K562 (cell line): ENCODE measurements at regions not wholly inside any gene's neighbourhood (a gene's known extent, or its start where the extent isn't known, plus 50 kb on each side); places are given as distances from the start of the nearest gene placed in this dataset.

Experiments
- ATAC-seq: fragments of 200-7000 bp; cut with Tn5 transposase; 3 replicates; pipeline ENCODE4 v1.9.1; 2020; ENCODE audit warnings: moderate library complexity
- BruUV-seq: library from RNA; stranded (reverse); fragments of 400-500 nt; replicated peaks from 2 replicates; lab custom pipeline; 2021; lab: Mats Ljungman, UMichigan
- CTCF ChIA-PET: fragments of 300-600 bp; formaldehyde crosslinking; extraction: SDS; loops from one replicate; lab custom pipeline; 2021; ENCODE audit warnings: low intra/inter-chr PET ratio; lab: Yijun Ruan, JAX
- POLR2A ChIA-PET: fragments of 300-600, 350-650 bp; sonication (Branson Sonifier 250); formaldehyde crosslinking; extraction: SDS; loops from one replicate; lab custom pipeline; 2021; ENCODE audit warnings: antibody characterized with exemption, inconsistent platforms; lab: Yijun Ruan, JAX
- DNase-seq, 4 experiments: peaks; one replicate each; pipeline versions ENCODE4 v3.0.0 to v3.0.0-alpha.2; 2011 to 2018; ENCODE audit warnings: low spot score in 3 of 4, mixed read lengths in 3 of 4; ENCODE audit errors: extremely low read depth in 1 of 4
- FAIRE-seq: peaks from 2 replicates; lab custom pipeline; 2011; peaks lifted over from hg19 to GRCh38; lab: Jason Lieb, UNC
- H2AFZ ChIP-seq: 2 replicates; pipeline ENCODE4 v1.6.0; 2011; ENCODE audit warnings: low read depth, low read length, control low read depth, inconsistent platforms
- H3K27ac ChIP-seq: fragments of 200-600 bp; 3 replicates; pipeline ENCODE4 v1.8.0; 2011; ENCODE audit warnings: low read depth, mild to moderate bottlenecking, control low read depth, inconsistent platforms, low read length, moderate library complexity, mixed read lengths; ENCODE audit errors: extremely low read depth
- H3K27me3 ChIP-seq, 2 experiments: fragments of 300-600 bp in 1 of 2; 2 replicates in 1 of 2; 3 replicates in 1 of 2; pipeline versions ENCODE4 v1.6.0 to v1.8.0; 2011; ENCODE audit warnings: inconsistent platforms in 2 of 2, low read length in 2 of 2, mild to moderate bottlenecking in 1 of 2, mixed read lengths in 1 of 2, moderate library complexity in 1 of 2; ENCODE audit not compliant: control insufficient read depth in 2 of 2, insufficient read depth in 2 of 2
- H3K36me3 ChIP-seq: fragments of 300-600 bp; 3 replicates; pipeline ENCODE4 v1.8.0; 2011; ENCODE audit warnings: mild to moderate bottlenecking, low read length, inconsistent platforms; ENCODE audit not compliant: control insufficient read depth, insufficient read depth
- H3K4me1 ChIP-seq, 2 experiments: fragments of 200-600 bp in 1 of 2; replicated peaks in 1 of 2; 2 replicates in 1 of 2; 3 replicates in 1 of 2; pipeline versions ENCODE4 v1.5.1 to v1.8.0; 2011; ENCODE audit warnings: inconsistent platforms in 2 of 2, low read length in 2 of 2, mild to moderate bottlenecking in 1 of 2, mixed read lengths in 1 of 2, moderate library complexity in 1 of 2; ENCODE audit not compliant: control insufficient read depth in 2 of 2, insufficient read depth in 2 of 2
- H3K4me2 ChIP-seq: 2 replicates; pipeline ENCODE4 v1.6.1; 2011; ENCODE audit warnings: low read length, control low read depth, inconsistent platforms, mixed read lengths; ENCODE audit not compliant: insufficient read depth
- H3K4me3 ChIP-seq: fragments of 200-600 bp; sonication (generic), shearing (Covaris generic); 2 replicates; pipeline ENCODE4 v1.5.1; 2016; ENCODE audit warnings: control low read depth, inconsistent platforms
- H3K79me2 ChIP-seq: fragments of 200-600 bp; 3 replicates; pipeline ENCODE4 v1.8.0; 2011; ENCODE audit warnings: low read length, inconsistent platforms; ENCODE audit not compliant: control insufficient read depth, insufficient read depth
- H3K9ac ChIP-seq, 2 experiments: 2 replicates each; pipeline versions ENCODE4 v1.6.0 to v1.6.1; 2011; ENCODE audit warnings: low read depth in 2 of 2, low read length in 2 of 2, control low read depth in 1 of 2, inconsistent platforms in 1 of 2, mild to moderate bottlenecking in 1 of 2, mixed read lengths in 1 of 2; ENCODE audit not compliant: insufficient read depth in 1 of 2
- H3K9me1 ChIP-seq: one replicate; pipeline ENCODE4 v1.6.0; 2011; ENCODE audit warnings: inconsistent platforms, mild to moderate bottlenecking, low read length, moderate library complexity; ENCODE audit not compliant: control insufficient read depth, insufficient read depth
- H3K9me3 ChIP-seq: replicated peaks from 2 replicates; pipeline ENCODE4 v1.5.1; 2011; ENCODE audit warnings: low read depth, low read length, inconsistent platforms; ENCODE audit not compliant: control insufficient read depth, insufficient read depth
- H4K20me1 ChIP-seq: replicated peaks from 2 replicates; pipeline ENCODE4 v1.6.1; 2011; ENCODE audit warnings: low read length, inconsistent platforms, mixed read lengths; ENCODE audit not compliant: control insufficient read depth, insufficient read depth
- ARID3A ChIP-seq: IDR thresholded peaks from 2 replicates; pipeline ENCODE4 v1.6.1; 2012; ENCODE audit warnings: low read depth, low read length, improper control_type of control experiment, borderline replicate concordance
- CBFA2T2 ChIP-seq: fragments of 450-650 bp; conservative IDR thresholded peaks from 2 replicates; pipeline ENCODE4 v1.6.1; 2017; ENCODE audit warnings: mild to moderate bottlenecking
- GABPB1 ChIP-seq: sonication (generic); formaldehyde crosslinking; IDR thresholded peaks from 2 replicates; pipeline ENCODE4 v1.8.0; 2022; ENCODE audit warnings: mild to moderate bottlenecking, missing genetic modification reagents
- GMEB1 ChIP-seq: fragments of 250-450 bp; sonication (Bioruptor Pico); IDR thresholded peaks from 2 replicates; pipeline ENCODE4 v1.4.0; 2020; ENCODE audit warnings: mild to moderate bottlenecking
- HOXB6 ChIP-seq: fragments of 250-450 bp; sonication (Bioruptor Pico); IDR thresholded peaks from 2 replicates; pipeline ENCODE4 v1.5.1; 2022; ENCODE audit warnings: mild to moderate bottlenecking, borderline replicate concordance
- KAT8 ChIP-seq: fragments of 450-650 bp; IDR thresholded peaks from 2 replicates; pipeline ENCODE4 v1.6.1; 2016; ENCODE audit warnings: low read depth, mild to moderate bottlenecking
- MCM2 ChIP-seq: fragments of 450-650 bp; IDR thresholded peaks from 2 replicates; pipeline ENCODE4 v1.6.1; 2017; ENCODE audit warnings: low read depth, mild to moderate bottlenecking
- MITF ChIP-seq: IDR thresholded peaks from 2 replicates; pipeline ENCODE4 v1.6.1; 2014; ENCODE audit warnings: antibody characterized with exemption
- MTA3 ChIP-seq: fragments of 450-650 bp; formaldehyde crosslinking; IDR thresholded peaks from 2 replicates; pipeline ENCODE4 v1.6.1; 2017; ENCODE audit warnings: mild to moderate bottlenecking, borderline replicate concordance
- MXI1 ChIP-seq: IDR thresholded peaks from 2 replicates; pipeline ENCODE4 v1.6.1; 2011; ENCODE audit warnings: low read depth, mild to moderate bottlenecking, improper control_type of control experiment, low read length
- NBN ChIP-seq: fragments of 450-650 bp; IDR thresholded peaks from 2 replicates; pipeline ENCODE4 v1.6.1; 2016; ENCODE audit warnings: low read depth, mild to moderate bottlenecking
- NR1H2 ChIP-seq: sonication (generic); formaldehyde crosslinking; IDR thresholded peaks from 2 replicates; pipeline ENCODE4 v1.4.0; 2020; ENCODE audit warnings: mild to moderate bottlenecking, missing genetic modification reagents
- TFE3 ChIP-seq: fragments of 450-650 bp; formaldehyde crosslinking; IDR thresholded peaks from 2 replicates; pipeline ENCODE4 v1.4.0; 2020; ENCODE audit warnings: mild to moderate bottlenecking, mixed read lengths
- ZNF217 ChIP-seq: sonication (generic); formaldehyde crosslinking; IDR thresholded peaks from 2 replicates; pipeline ENCODE4 v1.8.0; 2022; ENCODE audit warnings: mild to moderate bottlenecking, missing genetic modification reagents
- ZNF431 ChIP-seq: sonication (generic); formaldehyde crosslinking; IDR thresholded peaks from 2 replicates; pipeline ENCODE4 v1.8.0; 2022; ENCODE audit warnings: mild to moderate bottlenecking, missing genetic modification reagents
- WGBS: fragments of 100-300 bp; shearing (Covaris generic); methylation state at CpG from one replicate; pipeline ENCODE4 v1.1.6; 2016; ENCODE audit warnings: low coverage, mixed read lengths; ENCODE audit not compliant: insufficient coverage; ENCODE audit errors: missing lambda C conversion rate; 5-methylcytosine and 5-hydroxymethylcytosine counted together
- in situ Hi-C: fragments of 300-500 bp; cut with MboI; formaldehyde crosslinking; loops from 4 replicates; pipeline ENCODE4 v1.15.0; 2018; ENCODE audit warnings: inconsistent platforms, mixed read lengths
- intact Hi-C: fragments of 100-400 bp; cut with micrococcal nuclease; formaldehyde crosslinking; loops from 2 replicates; pipeline ENCODE4 v1.14.2; 2022

GRCh38 chr3:178062126-178062525 lies 474.1 kb upstream of the KCNMB2 start (continued):
- no peak for TF ChIP-seq HOXB6
- no peak for TF ChIP-seq MITF
- no peak for TF ChIP-seq KAT8
- TF ChIP-seq ZNF431 (CRISPR knock-in tag) = no peak
- TF ChIP-seq CBFA2T2 = no peak

GRCh38 chr3:178063461-178063860 lies 472.8 kb upstream of the KCNMB2 start:
- Histone ChIP-seq H2AFZ (no peak overlapping the region), H3K27me3 (no peaks in the 10 kb centered on the region), H3K4me3 (no peak overlapping the region), H3K27ac (no peak overlapping the region), H3K9ac (no peak overlapping the region), H3K9me3 (no peaks in the 10 kb centered on the region), H3K79me2 (no peaks in the 10 kb centered on the region), H3K36me3 (no peaks in the 10 kb centered on the region), H4K20me1 (no peaks in the 10 kb centered on the region), H3K9me1 (no peaks in the 10 kb centered on the region), H3K4me2 (no peak overlapping the region), H3K4me1 (no peaks in the 10 kb centered on the region)
- DNase-seq = no peak
- no TSS peak for BruUV-seq
- FAIRE-seq = no peak
- in situ Hi-C loops = no loop called here
- no peak for ATAC-seq
- intact Hi-C loops = no loop called here
- ChIA-PET CTCF (no interaction called here), POLR2A (interaction anchor here (1.3 to 1.6 kb wide), 2 partner anchors 8 to 10 kb away, joined by 3 to 6 read pairs; no protein-coding TSS in a partner anchor)
- 0% methylated on average over 1 of the region's 1 CpG for WGBS
- TF ChIP-seq ARID3A (no peak), GABPB1 (CRISPR knock-in tag) (no peak), HOXB6 (no peak), TFE3 (CRISPR knock-in tag) (no peak), ZNF217 (no peak), MCM2 (no peak), NR1H2 (CRISPR knock-in tag) (no peak), GMEB1 (CRISPR knock-in tag) (no peak), MTA3 (no peak), MXI1 (no peak), NBN (no peak)
